ENCODE measurements at regions not wholly inside any gene's neighbourhood (a gene's known extent, or its start where the extent isn't known, plus 50 kb on each side); places are given as distances from the start of the nearest gene placed in this dataset.

DNA sequence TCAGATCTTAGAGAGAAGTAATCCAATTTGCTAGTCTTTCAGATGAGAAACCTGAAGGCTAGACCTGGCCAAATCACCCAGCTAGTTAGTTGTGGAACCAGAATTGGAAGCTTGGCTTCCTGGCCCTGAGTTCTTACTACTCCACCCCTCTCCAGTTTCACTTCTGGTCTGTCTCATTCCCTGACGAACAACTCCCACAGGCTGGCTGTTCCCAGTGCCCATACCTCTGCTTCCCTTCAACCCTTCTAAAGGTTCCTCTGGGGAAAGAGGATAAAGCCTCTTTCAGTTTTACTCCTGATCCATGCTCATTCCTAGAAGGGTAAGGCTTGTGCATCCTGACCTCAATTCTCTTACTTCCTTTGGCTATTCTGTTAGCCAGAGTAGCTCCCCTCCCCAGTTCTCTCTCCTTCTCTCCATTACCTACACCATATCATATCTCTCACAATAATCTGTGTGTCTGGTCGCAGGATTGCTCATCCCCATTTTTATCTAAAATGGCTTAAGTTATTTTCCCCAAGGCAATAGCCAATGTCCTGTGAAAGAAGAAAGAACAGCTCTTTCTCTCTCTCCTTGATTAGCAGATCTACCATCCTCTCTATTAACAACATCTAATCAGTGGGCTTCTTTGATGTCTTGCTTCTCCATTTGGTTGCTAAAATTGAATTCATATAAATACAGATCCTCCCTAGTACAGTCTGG lies 155.0 kb upstream of the MAOA start:
- TF ChIP-seq, protein P1, sequence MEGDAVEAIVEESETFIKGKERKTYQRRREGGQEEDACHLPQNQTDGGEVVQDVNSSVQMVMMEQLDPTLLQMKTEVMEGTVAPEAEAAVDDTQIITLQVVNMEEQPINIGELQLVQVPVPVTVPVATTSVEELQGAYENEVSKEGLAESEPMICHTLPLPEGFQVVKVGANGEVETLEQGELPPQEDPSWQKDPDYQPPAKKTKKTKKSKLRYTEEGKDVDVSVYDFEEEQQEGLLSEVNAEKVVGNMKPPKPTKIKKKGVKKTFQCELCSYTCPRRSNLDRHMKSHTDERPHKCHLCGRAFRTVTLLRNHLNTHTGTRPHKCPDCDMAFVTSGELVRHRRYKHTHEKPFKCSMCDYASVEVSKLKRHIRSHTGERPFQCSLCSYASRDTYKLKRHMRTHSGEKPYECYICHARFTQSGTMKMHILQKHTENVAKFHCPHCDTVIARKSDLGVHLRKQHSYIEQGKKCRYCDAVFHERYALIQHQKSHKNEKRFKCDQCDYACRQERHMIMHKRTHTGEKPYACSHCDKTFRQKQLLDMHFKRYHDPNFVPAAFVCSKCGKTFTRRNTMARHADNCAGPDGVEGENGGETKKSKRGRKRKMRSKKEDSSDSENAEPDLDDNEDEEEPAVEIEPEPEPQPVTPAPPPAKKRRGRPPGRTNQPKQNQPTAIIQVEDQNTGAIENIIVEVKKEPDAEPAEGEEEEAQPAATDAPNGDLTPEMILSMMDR (conservative IDR thresholded peaks at IDR 0.05; ENCODE audit: low read depth in 2 of 2), result no peak
- TF ChIP-seq EZH2 (IDR thresholded peaks at IDR 0.05; ENCODE audit: low read depth, unreplicated experiment) (no peak), POLR2AphosphoS5 (IDR thresholded peaks at IDR 0.05; ENCODE audit: low read depth) (no peak), EZH2phosphoT487 (IDR thresholded peaks at IDR 0.05; ENCODE audit: unreplicated experiment) (no peak)
- TF ChIP-seq, protein P2, sequence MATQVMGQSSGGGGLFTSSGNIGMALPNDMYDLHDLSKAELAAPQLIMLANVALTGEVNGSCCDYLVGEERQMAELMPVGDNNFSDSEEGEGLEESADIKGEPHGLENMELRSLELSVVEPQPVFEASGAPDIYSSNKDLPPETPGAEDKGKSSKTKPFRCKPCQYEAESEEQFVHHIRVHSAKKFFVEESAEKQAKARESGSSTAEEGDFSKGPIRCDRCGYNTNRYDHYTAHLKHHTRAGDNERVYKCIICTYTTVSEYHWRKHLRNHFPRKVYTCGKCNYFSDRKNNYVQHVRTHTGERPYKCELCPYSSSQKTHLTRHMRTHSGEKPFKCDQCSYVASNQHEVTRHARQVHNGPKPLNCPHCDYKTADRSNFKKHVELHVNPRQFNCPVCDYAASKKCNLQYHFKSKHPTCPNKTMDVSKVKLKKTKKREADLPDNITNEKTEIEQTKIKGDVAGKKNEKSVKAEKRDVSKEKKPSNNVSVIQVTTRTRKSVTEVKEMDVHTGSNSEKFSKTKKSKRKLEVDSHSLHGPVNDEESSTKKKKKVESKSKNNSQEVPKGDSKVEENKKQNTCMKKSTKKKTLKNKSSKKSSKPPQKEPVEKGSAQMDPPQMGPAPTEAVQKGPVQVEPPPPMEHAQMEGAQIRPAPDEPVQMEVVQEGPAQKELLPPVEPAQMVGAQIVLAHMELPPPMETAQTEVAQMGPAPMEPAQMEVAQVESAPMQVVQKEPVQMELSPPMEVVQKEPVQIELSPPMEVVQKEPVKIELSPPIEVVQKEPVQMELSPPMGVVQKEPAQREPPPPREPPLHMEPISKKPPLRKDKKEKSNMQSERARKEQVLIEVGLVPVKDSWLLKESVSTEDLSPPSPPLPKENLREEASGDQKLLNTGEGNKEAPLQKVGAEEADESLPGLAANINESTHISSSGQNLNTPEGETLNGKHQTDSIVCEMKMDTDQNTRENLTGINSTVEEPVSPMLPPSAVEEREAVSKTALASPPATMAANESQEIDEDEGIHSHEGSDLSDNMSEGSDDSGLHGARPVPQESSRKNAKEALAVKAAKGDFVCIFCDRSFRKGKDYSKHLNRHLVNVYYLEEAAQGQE (IDR thresholded peaks at IDR 0.05; ENCODE audit: unreplicated experiment), result no peak
- TF ChIP-seq, protein P3, sequence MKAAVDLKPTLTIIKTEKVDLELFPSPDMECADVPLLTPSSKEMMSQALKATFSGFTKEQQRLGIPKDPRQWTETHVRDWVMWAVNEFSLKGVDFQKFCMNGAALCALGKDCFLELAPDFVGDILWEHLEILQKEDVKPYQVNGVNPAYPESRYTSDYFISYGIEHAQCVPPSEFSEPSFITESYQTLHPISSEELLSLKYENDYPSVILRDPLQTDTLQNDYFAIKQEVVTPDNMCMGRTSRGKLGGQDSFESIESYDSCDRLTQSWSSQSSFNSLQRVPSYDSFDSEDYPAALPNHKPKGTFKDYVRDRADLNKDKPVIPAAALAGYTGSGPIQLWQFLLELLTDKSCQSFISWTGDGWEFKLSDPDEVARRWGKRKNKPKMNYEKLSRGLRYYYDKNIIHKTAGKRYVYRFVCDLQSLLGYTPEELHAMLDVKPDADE (IDR thresholded peaks at IDR 0.05), result no peak

All from GM23338 (cell line).